ENCODE measurements at regions not wholly inside any gene's neighbourhood (a gene's known extent, or its start where the extent isn't known, plus 50 kb on each side); places are given as distances from the start of the nearest gene placed in this dataset.

- H3K4me3 Mint-ChIP-seq = no peak overlapping the region
- peaks cover 6% of the 10 kb centered on the region; the same call in 1 of the 2 replicates for H3K9me3 Mint-ChIP-seq
- POLR2A ChIA-PET = no interaction called here
- TF ChIP-seq SOX15 (CRISPR knock-in tag; IDR thresholded peaks at IDR 0.05) = no peak
- TF ChIP-seq JUN (CRISPR knock-in tag; IDR thresholded peaks at IDR 0.05) = no peak
- TF ChIP-seq NFYB (CRISPR knock-in tag; conservative IDR thresholded peaks at IDR 0.05; ENCODE audit: low read depth) = no peak
- TF ChIP-seq NR3C1 (CRISPR knock-in tag; conservative IDR thresholded peaks at IDR 0.05; ENCODE audit: low read depth) = no peak
- no peak for TF ChIP-seq ZNF512 (CRISPR knock-in tag; IDR thresholded peaks at IDR 0.05; ENCODE audit: borderline replicate concordance)
- no peak for TF ChIP-seq STAT6 (CRISPR knock-in tag; conservative IDR thresholded peaks at IDR 0.05; ENCODE audit: low read depth)
- no peak for TF ChIP-seq USF2 (CRISPR knock-in tag; IDR thresholded peaks at IDR 0.05)
- TF ChIP-seq CBFB (CRISPR knock-in tag; IDR thresholded peaks at IDR 0.05; ENCODE audit: low read depth) = no peak
- TF ChIP-seq NR2C2 (CRISPR knock-in tag; IDR thresholded peaks at IDR 0.05) = no peak
- ATAC-seq = no peak
- peaks cover 3% of the 10 kb centered on the region; the same call in 1 of the 2 replicates for H3K4me1 Mint-ChIP-seq
- CTCF ChIA-PET = interaction anchor here (2.3 kb wide), 1 partner anchor 10 kb away, joined by 11 read pairs; no protein-coding TSS in a partner anchor
- H3K27me3 Mint-ChIP-seq (ENCODE audit: low read depth) = no peaks in the 10 kb centered on the region
- no peak overlapping the region for H3K27ac Mint-ChIP-seq
- H3K36me3 Mint-ChIP-seq = no peaks in the 10 kb centered on the region
- DNase-seq (ENCODE audit: low spot score) = no peak
Measured at GRCh38 chr4:13238936-13239335, 245.2 kb downstream of the RAB28 start.

- POLR2A ChIA-PET = no interaction called here
- CTCF ChIA-PET = no interaction called here
- no peak for ATAC-seq
- Mint-ChIP-seq H3K9me3 (no peaks in the 10 kb centered on the region), H3K36me3 (no peaks in the 10 kb centered on the region), H3K27me3 (ENCODE audit: low read depth) (no peaks in the 10 kb centered on the region), H3K4me1 (peaks cover under 1% of the 10 kb centered on the region; the same call in 1 of the 2 replicates), H3K27ac (no peak overlapping the region), H3K4me3 (no peak overlapping the region)
- TF ChIP-seq MAX (CRISPR knock-in tag; IDR thresholded peaks at IDR 0.05) = no peak
- no peak for TF ChIP-seq IRF2 (CRISPR knock-in tag; IDR thresholded peaks at IDR 0.05; ENCODE audit: borderline replicate concordance, low read depth)
- no peak for TF ChIP-seq HMGA2 (CRISPR knock-in tag; IDR thresholded peaks at IDR 0.05)
- TF ChIP-seq JUN (CRISPR knock-in tag; IDR thresholded peaks at IDR 0.05) = no peak
- no peak for TF ChIP-seq MLX (CRISPR knock-in tag; IDR thresholded peaks at IDR 0.05)
- no peak for TF ChIP-seq ZNF281 (CRISPR knock-in tag; IDR thresholded peaks at IDR 0.05)
- no peak for TF ChIP-seq FOXJ3 (CRISPR knock-in tag; IDR thresholded peaks at IDR 0.05; ENCODE audit: borderline replicate concordance)
- TF ChIP-seq E2F1 (CRISPR knock-in tag; IDR thresholded peaks at IDR 0.05) = no peak
- no peak for TF ChIP-seq SMAD3 (CRISPR knock-in tag; IDR thresholded peaks at IDR 0.05; ENCODE audit: borderline replicate concordance)
- no peak for TF ChIP-seq AR (CRISPR knock-in tag; IDR thresholded peaks at IDR 0.05)
- DNase-seq (ENCODE audit: low spot score) = no peak
Measured at GRCh38 chr4:13236485-13236884, 247.7 kb downstream of the RAB28 start.
